A204.1 (cell line): ENCODE measurements at regions not wholly inside any gene's neighbourhood (a gene's known extent, or its start where the extent isn't known, plus 50 kb on each side); places are given as distances from the start of the nearest gene placed in this dataset.

Experiments
- FAIRE-seq: peaks from 2 replicates; lab custom pipeline; 2012; peaks lifted over from hg19 to GRCh38; lab: Jason Lieb, UNC

GRCh38 chr10:125513429-125514182 lies 169.4 kb downstream of the TEX36 start:
- no peak for FAIRE-seq

DNA sequence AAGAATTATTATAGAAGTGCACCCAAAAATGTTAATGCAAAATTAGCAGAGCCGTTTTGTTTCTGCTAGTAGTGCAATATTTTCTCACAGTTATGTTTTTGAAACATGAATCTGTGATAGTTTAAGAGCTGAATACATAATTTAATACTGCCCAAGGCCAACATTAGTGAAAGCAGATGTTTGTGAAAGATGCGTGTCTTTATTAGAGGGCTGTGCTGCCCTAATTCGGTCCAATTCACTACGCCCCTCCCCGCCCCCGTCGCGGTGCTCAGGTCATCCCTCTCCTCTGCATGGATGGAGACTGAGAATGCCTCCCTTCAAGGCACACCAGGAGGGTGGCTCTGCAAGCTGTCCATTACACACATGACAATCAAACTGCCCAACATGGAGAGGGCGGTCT lies 172.0 kb downstream of the TEX36 start:
- no peak for FAIRE-seq

DNA sequence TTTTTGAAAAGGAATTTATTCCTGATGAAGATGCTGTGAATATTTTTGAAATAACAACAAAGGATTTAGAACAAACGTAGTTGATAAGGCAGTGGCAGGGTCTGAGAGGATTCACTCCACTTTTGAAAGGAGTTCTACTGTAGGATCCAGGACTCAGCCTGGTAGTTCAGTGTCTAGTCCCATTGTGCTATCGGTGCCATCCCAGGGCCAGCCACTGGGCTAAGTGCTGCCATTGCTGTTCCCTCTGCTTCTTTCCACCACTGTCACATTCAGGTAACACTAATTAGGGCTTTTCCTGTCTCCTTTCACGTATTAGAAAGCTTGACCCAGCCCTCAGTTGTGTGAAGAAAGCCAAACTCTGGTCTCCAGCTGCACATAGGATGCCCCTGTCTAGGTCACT lies 177.3 kb downstream of the TEX36 start:
- no peak for FAIRE-seq

DNA sequence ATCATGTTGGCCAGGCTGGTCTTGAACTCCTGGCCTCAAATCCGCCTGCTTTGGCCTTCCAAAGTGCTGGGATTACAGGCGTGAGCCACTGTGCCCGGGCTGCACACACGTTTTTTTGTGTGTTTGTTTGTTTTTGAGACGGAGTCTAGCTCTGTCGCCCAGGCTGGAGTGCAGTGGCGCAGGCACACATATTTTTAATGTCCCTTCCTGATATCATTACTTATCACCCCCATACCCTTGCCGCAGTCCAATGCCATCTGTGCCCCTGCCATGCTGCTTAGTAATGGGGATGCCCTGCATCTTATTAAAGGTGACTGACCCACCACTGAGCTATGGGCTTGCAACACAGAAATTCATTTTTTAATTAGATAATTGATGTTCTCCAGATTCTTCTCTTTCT lies 180.7 kb downstream of the TEX36 start:
- no peak for FAIRE-seq

- no peak for FAIRE-seq
Observed at GRCh38 chr10:125495386-125495785, 187.6 kb downstream of the TEX36 start.

DNA sequence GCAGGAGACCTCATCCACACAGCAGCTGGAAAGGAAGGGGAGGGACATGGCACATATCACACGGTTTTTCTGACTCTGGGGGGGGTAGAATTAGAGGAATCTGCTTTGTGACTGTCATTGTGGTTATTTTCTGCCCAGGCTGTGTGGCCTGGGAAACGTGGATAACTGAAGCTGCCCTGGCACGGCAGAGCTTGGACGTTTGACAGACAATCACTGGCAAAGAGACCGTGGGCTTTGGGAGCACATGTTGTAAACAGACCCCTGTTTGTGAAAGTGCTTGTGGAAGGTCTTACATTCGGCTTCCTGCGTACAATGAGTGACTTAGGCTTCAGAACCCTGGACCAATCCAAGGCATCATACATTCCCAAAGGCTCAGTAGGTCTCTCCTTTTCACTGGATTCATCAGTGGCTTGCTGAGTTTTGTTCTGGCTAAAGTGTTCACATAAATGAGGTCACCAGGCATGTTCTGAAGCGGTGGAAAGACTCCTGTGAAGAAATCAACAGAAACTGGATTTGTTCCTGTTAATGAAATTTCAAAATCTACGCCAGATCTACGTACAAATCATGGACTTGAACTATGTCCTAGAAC lies 188.2 kb downstream of the TEX36 start:
- no peak for FAIRE-seq

- no peak for FAIRE-seq
Observed at GRCh38 chr10:125491381-125491780, 191.6 kb downstream of the TEX36 start.

DNA sequence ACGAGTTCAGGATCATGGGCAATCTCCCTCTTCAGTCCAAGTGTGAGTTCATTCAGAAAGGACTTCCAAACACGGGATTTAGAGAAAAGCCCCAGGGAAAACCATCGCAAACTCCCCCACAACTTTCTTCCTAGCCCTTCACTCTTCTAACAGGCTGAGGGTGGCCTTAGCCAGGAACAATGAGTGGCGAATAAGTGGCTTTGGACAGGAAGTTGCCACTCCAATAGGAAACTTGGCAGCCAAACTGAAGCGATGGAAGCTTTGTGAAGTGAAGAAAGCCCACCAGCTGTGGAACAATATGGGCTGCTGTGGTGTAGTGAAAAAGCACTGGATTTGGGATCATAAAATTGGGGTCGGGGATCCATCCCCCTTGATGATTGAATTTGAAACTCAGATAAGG lies 193.2 kb downstream of the TEX36 start:
- FAIRE-seq, result no peak

DNA sequence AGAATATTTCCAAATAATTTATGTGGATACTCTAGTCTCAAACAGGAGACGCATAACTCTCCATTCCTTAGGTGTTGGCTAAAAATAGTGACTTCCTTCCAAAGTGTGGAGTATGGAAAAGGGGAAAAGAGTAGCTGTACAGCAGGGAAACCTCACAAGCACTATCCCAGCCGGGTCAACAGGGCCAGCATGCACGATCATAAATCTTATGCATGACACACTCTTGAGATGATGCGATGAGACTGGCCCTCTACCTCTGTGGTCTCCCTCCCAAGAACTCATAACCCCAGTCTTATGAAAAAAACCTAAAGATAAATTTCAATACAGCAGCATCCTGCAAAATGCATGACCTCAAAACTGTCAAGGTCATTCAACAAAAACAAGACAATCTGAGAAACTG lies 197.3 kb downstream of the TEX36 start:
- no peak for FAIRE-seq

DNA sequence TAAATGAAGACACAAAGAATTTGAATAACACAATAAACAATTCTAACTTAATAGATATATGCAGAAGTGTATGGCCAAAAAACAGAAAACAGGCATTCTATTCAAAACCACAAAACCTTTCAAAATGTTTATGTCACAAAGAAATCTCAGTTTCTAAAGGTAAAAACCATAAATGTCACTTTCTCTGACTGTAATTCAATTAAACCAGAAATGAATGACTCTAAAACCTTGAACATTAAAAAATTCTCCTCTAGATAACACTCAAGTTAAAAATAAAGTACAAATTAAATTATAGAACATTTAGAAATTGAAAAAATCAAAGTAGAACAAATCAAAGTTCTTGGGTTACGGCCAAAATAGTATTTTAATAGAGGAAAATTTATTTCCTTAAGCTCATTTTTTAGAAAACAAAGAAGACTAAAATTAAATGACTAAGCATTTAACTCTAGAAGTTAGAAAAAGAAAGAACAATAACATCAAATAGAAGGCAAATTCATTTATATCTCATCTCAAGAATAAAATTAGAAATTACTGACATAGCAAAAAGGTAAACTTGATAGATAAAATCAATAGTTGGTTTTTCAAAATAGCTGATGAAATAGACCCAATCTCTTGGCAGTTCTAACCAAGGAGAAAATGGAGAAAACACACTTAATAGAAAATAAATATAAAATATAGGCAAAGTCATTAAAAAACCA lies 198.8 kb downstream of the TEX36 start:
- FAIRE-seq, result peak; percentile 23

DNA sequence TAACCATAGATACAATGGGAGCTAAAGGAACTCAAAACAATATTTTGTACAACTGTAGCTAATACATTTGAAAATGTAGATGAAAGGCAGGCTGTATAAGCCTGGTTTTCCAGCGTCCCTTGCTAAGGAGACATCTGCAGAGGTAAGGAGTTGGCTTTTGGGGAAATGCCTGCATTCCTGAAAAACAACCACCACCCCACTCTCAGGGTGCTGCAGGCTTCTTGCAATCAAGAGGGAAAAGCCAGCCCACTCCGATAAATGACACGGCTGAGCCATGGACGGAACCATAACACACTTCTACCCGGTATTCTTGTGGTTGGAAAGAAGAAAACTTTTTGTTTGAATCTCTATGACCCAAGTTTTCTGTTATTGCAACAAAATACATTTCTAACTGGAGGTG lies 200.3 kb downstream of the TEX36 start:
- FAIRE-seq, result no peak

GRCh38 chr10:125482108-125482507 lies 200.9 kb downstream of the TEX36 start:
- peak; percentile 57 for FAIRE-seq

DNA sequence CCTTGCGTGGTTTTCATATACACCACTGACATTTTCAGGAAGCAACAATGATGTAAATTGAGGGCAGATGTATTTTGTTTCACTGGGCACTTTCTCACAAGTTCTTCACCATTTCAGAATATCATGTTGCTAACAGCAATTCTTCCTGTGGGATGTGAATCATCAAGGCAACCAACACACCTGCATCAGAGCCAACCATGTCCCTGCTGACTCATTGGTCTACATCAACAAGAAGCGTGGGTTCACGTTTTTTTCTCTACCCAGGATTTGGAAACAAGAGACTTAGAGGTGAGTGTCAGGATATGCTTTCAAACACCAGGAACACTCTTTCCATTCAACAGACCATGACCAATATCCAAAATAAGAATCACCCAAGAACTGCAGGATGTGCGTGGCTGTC lies 203.9 kb downstream of the TEX36 start:
- FAIRE-seq, result no peak

GRCh38 chr10:125475815-125476214 lies 207.1 kb downstream of the TEX36 start:
- FAIRE-seq, result no peak

GRCh38 chr10:125473143-125473793 lies 209.7 kb downstream of the TEX36 start:
- no peak for FAIRE-seq

DNA sequence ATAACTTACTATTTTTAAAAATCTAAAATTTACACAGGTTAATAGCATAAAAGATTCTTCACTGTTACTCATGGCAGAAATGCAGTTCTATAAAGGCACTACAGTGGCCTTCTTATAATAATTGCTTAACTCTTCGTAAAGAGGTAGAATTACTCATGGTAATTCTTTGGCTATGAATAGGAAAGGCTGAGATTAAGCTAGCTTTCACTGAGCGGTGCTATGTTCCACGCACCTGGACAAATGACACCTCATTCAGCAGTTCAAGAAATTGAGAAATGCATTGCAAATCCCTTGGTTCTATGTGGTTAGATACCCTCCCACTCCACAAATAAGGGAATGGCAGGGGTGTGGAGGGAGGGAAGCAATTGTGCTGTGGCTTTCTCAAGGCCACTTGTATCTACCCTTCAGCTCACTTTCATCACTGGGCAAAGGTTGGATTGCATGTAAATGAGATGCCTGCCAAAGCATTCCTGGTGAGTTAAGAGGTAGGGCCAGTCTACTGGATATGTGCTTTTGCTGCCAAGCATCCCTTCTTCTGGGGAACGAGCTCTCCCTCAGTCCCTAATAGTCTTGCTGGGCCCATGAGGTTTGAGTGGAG lies 210.9 kb downstream of the TEX36 start:
- no peak for FAIRE-seq

DNA sequence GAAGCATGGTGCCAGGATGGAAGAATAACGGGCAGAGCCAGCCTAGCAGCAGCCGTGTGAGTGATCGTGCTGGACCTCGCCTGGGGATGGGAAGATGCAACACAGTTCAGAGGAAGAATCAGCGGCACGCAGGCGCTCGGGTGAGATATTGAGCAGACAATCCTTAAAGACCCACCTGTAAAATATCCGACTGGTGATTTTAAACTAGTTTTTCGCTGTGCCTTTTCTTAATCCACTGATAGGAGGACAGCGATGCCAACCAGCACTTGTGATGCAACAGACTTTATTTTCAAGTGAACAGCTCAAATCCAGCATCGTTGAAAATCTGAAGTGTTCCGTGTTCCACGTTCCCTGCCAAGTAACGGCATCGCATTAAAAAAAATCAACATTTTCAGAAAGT lies 214.7 kb downstream of the TEX36 start:
- FAIRE-seq, result no peak

DNA sequence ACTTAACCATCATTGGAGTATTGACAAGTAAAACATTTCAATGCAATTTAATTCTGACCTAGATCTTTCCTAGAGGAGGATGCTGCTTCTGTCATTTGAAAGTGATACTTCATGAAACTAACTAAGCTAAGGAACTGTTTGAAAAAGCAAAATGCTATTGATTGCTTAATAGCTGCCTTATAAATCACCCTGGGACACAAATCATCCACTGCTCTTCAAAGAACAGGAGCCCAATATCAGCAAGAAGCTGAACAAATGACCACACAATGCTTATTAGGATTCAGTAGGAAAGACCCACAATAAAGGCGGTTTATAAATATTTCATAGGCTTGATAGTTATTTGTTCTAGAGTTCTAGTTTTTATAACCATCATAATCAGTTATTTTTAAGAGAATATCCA lies 216.3 kb downstream of the TEX36 start:
- no peak for FAIRE-seq

DNA sequence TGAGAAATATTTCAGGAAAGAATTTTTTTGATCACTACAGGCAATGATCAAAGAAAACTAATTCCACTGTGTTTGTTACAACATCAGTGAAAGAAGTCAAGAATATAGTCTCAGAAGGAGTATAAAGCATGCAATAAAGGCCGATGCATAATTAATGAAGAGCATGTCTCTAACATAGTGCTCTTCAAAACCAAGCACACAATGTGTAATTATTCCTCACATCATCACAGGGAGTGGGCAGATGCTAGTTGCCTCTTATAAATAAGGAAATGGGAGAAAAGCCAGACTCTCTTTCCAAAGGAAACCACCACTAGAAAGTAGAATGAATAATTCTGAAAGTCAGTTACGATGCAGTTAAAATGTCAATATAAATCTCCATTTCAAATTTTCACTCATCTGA lies 220.1 kb downstream of the TEX36 start:
- FAIRE-seq, result no peak

DNA sequence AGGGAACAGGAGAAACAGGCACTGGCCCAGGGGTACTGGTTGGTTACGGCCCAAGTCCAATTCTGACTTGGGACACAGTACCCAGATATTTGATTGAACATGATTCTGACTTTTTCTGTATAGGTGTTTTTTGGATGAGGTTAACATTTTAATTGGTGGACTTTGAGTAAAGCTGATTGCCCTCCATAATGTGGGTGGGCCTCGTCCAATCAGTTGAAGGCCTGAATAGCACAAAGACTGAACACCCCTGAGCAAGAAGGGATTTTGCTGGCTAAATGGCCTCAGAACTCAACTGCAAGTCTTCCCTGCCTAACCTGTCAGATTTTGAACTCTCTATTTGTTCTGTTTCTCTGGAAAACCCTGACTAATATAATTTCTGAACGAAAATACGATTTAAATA lies 222.6 kb downstream of the TEX36 start:
- no peak for FAIRE-seq

DNA sequence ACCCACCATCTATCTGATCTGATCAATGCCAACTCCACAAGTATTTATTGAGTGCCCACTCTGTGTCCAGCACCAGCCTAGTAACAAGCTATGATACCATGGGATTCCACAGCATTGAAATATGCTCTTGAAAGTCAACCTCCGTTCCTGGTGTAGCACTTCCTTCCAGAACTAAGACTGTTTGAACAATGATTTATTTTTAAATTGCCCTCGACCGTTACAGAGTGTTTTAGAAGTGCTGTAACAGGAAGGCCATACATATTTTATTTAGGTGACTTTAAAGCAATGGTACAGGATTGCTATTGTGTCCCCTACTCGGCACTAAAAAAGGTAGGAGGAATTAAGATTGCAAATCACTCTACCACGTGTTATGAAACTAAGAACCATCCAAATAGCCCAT lies 225.6 kb downstream of the TEX36 start:
- no peak for FAIRE-seq

- FAIRE-seq, result no peak
Observed at GRCh38 chr10:125455855-125456254, 227.1 kb downstream of the TEX36 start.

- FAIRE-seq, result no peak
Observed at GRCh38 chr10:125455431-125455830, 227.5 kb downstream of the TEX36 start.
